Activated T-cell treated with anti-CD3 and anti-CD28 coated beads, Interleukin-2, amount 50 U/mL, for 4 hours (primary cell): ENCODE measurements at regions not wholly inside any gene's neighbourhood (a gene's known extent, or its start where the extent isn't known, plus 50 kb on each side); places are given as distances from the start of the nearest gene placed in this dataset.

Experiments used
- ATAC-seq, 2 donors: fragments of 200-7000 bp; cut with Tn5 transposase; one replicate each; pipeline ENCODE4 v1.10.0; 2021
- DNase-seq: peaks from one replicate; pipeline ENCODE4 v3.0.0-alpha.2; 2020
- H3K27me3 Mint-ChIP-seq: one replicate; pipeline ENCODE4 v1.8.0; 2021; ENCODE audit warnings: low read depth, mixed read lengths
- H3K36me3 Mint-ChIP-seq: one replicate; pipeline ENCODE4 v1.8.0; 2022; ENCODE audit warnings: mixed read lengths; ENCODE audit not compliant: insufficient read depth
- H3K4me1 Mint-ChIP-seq: one replicate; pipeline ENCODE4 v1.8.0; 2021; ENCODE audit warnings: low read depth, mixed read lengths
- H3K4me3 Mint-ChIP-seq: one replicate; pipeline ENCODE4 v1.8.0; 2021; ENCODE audit warnings: mild to moderate bottlenecking, moderate library complexity, mixed read lengths
- H3K9me3 Mint-ChIP-seq: one replicate; pipeline ENCODE4 v1.8.0; 2021; ENCODE audit warnings: mixed read lengths

DNA sequence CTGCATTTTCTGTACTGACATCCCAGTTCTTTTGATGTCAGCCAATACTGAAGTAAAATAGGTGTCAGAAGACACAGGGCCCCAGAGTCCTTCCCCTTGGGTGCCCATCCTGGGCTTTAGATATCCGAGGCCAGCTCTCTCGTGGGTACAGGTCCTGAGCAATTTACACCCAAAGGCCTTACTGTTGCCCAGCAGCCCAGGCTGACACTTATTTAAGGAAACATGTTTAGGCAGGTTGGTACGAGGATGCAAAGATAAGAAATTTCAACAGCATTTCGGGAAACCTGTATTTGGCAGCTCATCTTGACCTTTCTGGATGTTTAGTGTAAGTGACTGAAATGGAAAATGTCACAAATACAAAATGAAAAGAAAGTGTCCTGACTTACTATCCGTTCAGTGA is 130.0 kb upstream of the IL12A start:
- H3K36me3 Mint-ChIP-seq = no peaks in the 10 kb centered on the region
- no peak overlapping the region for H3K4me3 Mint-ChIP-seq
- H3K9me3 Mint-ChIP-seq = no peaks in the 10 kb centered on the region
- DNase-seq (no peak), ATAC-seq (no peak)
- H3K4me1 Mint-ChIP-seq = no peaks in the 10 kb centered on the region
- peaks cover 13% of the 10 kb centered on the region for H3K27me3 Mint-ChIP-seq

- Mint-ChIP-seq H3K9me3 (no peaks in the 10 kb centered on the region), H3K36me3 (no peaks in the 10 kb centered on the region), H3K4me1 (no peaks in the 10 kb centered on the region), H3K27me3 (peaks cover 13% of the 10 kb centered on the region), H3K4me3 (no peak overlapping the region)
- no peak for ATAC-seq
- no peak for DNase-seq
Observed at GRCh38 chr3:159859424-159859823, 129.2 kb upstream of the IL12A start.

- DNase-seq (no peak), ATAC-seq (no peak)
- Mint-ChIP-seq H3K27me3 (peaks cover 13% of the 10 kb centered on the region), H3K36me3 (no peaks in the 10 kb centered on the region), H3K9me3 (no peaks in the 10 kb centered on the region), H3K4me1 (no peaks in the 10 kb centered on the region), H3K4me3 (no peak overlapping the region)
Observed at GRCh38 chr3:159859836-159860235, 128.8 kb upstream of the IL12A start.

- DNase-seq (no peak), ATAC-seq (no peak)
- Mint-ChIP-seq H3K27me3 (peaks cover 11% of the 10 kb centered on the region), H3K9me3 (no peaks in the 10 kb centered on the region), H3K36me3 (no peaks in the 10 kb centered on the region), H3K4me3 (no peak overlapping the region), H3K4me1 (no peaks in the 10 kb centered on the region)
Observed at GRCh38 chr3:159860269-159861116, 128.1 kb upstream of the IL12A start.

DNA sequence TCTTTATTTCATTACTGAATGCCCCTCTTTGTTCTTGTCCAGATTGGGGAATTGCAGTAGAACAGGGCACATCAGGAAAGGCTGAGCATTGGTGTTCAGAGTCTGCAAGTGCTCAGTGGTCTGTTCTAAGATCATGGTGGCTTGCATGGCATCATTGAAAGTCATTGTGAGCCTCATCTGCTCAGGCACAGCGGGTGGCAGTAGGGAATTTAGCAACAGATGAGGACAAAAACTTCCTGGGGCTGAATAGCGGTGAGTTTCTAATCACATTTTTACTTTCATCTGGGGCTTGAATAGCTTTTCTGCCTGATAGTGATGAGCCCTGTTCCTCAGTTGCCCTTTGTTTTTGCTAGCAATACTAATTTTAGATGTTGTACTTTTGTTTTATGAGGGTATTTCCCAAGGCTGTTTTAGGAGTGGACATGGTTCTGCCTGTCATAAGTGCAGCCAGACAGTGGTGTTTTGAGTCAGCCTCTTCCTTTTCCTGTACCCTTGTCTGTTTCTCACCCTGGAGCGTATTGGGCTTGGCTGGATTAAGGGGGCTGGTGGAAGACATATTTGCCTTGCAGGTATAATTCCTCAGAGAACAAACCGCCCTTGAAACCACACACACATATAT is 127.2 kb upstream of the IL12A start:
- Mint-ChIP-seq H3K36me3 (no peaks in the 10 kb centered on the region), H3K27me3 (peaks cover 7% of the 10 kb centered on the region), H3K4me1 (no peaks in the 10 kb centered on the region), H3K4me3 (no peak overlapping the region), H3K9me3 (no peaks in the 10 kb centered on the region)
- ATAC-seq (no peak), DNase-seq (no peak)

- Mint-ChIP-seq H3K36me3 (no peaks in the 10 kb centered on the region), H3K9me3 (no peaks in the 10 kb centered on the region), H3K27me3 (no peaks in the 10 kb centered on the region), H3K4me3 (no peak overlapping the region), H3K4me1 (no peaks in the 10 kb centered on the region)
- DNase-seq (no peak), ATAC-seq (no peak)
Observed at GRCh38 chr3:159865041-159865579, 123.5 kb upstream of the IL12A start.

GRCh38 chr3:159866201-159866746 is 122.4 kb upstream of the IL12A start:
- H3K27me3 Mint-ChIP-seq = no peaks in the 10 kb centered on the region
- H3K36me3 Mint-ChIP-seq = no peaks in the 10 kb centered on the region

DNA sequence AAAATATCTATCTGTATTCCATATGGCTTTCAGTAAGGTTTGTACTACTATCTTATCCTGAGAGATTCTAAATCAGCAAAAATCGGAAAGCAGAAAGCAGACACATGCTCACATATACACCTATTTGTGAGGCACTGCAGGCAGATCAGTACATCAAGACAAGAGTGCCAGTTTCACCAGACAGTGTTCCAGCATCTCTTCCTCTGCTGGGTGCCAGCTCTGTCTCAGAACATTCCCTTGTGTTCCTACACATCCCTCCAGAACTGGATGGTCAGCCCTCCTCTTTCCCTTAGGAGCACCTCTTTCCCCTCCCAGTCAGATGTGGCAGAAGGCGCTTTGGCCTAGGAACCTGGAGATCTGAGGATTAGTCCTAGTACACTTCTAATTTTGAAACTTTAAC is 121.3 kb upstream of the IL12A start:
- DNase-seq (no peak), ATAC-seq (no peak)
- H3K27me3 Mint-ChIP-seq = peaks cover 3% of the 10 kb centered on the region
- no peaks in the 10 kb centered on the region for H3K36me3 Mint-ChIP-seq
- no peaks in the 10 kb centered on the region for H3K9me3 Mint-ChIP-seq
- H3K4me3 Mint-ChIP-seq = no peak overlapping the region
- H3K4me1 Mint-ChIP-seq = no peaks in the 10 kb centered on the region

More at GRCh38 chr3:159866201-159866746, 122.4 kb upstream of the IL12A start:
- no peaks in the 10 kb centered on the region for H3K9me3 Mint-ChIP-seq
- no peak for ATAC-seq
- H3K4me3 Mint-ChIP-seq = no peak overlapping the region
- no peak for DNase-seq
- no peaks in the 10 kb centered on the region for H3K4me1 Mint-ChIP-seq

GRCh38 chr3:159870723-159871122 is 117.9 kb upstream of the IL12A start:
- Mint-ChIP-seq H3K36me3 (no peaks in the 10 kb centered on the region), H3K27me3 (peaks cover 9% of the 10 kb centered on the region), H3K9me3 (no peaks in the 10 kb centered on the region), H3K4me1 (no peaks in the 10 kb centered on the region), H3K4me3 (no peak overlapping the region)
- DNase-seq = no peak
- ATAC-seq = no peak

DNA sequence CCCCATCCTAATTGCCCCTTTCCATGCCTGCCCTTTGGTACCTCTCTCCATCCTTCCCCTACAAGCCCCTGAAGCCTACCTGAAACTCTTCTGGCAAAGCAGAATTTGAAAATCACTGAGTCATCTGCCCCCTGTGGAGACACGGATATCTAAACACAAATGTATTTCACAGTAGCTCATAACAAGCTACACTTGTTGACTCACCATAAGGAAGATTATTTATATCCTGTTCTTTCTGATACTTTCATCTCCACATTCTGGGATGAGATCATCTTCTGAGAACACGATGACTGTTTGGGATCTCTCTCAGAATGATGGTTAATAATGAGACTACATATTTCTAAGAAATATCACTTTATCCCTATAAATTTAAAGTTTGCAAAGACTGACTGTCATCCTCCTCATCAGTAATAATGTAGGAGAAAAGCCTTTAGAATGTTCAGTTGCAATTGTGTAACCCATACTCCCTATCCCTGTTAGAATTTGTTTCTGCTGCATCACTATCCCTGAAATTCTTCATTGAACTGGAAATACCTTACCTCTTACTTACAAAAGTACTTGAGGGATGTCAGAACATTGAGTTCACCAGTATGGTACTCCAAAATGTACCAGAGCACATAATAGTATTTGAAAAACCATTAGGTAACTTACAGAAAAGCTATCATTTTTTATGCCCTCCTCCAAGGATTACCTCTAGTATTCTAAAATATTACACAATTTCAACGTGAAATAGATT is 116.1 kb upstream of the IL12A start:
- Mint-ChIP-seq H3K4me3 (no peak overlapping the region), H3K27me3 (peaks cover 13% of the 10 kb centered on the region), H3K4me1 (no peaks in the 10 kb centered on the region), H3K36me3 (no peaks in the 10 kb centered on the region), H3K9me3 (no peaks in the 10 kb centered on the region)
- no peak for DNase-seq
- no peak for ATAC-seq

DNA sequence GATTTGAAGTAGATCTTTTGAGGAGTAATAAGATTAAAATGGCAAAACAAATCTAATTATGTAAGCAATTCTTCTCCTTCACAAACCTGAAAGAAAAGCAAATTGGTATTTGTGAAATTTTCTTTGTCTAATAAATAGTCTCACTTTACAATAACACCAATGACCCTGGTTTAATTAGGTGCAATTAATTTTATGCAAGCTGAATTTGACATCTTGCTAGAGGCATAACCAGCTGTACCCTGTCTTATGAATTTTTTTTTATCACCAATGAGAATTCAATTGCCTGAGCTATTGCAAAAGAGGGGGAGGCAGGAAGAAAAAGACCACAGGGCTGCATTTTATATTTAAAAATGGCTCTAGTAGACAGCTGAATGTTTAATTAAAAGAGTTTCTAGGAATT is 113.5 kb upstream of the IL12A start:
- Mint-ChIP-seq H3K36me3 (no peaks in the 10 kb centered on the region), H3K4me3 (no peak overlapping the region), H3K9me3 (no peaks in the 10 kb centered on the region), H3K27me3 (peaks cover 15% of the 10 kb centered on the region), H3K4me1 (no peaks in the 10 kb centered on the region)
- DNase-seq (no peak), ATAC-seq (no peak)

GRCh38 chr3:159877924-159878323 is 110.7 kb upstream of the IL12A start:
- H3K4me1 Mint-ChIP-seq = no peaks in the 10 kb centered on the region
- no peak for DNase-seq
- H3K36me3 Mint-ChIP-seq = no peaks in the 10 kb centered on the region
- H3K4me3 Mint-ChIP-seq = no peak overlapping the region
- no peak for ATAC-seq
- no peaks in the 10 kb centered on the region for H3K9me3 Mint-ChIP-seq
- peaks cover 10% of the 10 kb centered on the region for H3K27me3 Mint-ChIP-seq

GRCh38 chr3:159879146-159879545 is 109.5 kb upstream of the IL12A start:
- Mint-ChIP-seq H3K4me3 (no peak overlapping the region), H3K9me3 (no peaks in the 10 kb centered on the region), H3K36me3 (no peaks in the 10 kb centered on the region), H3K4me1 (no peaks in the 10 kb centered on the region), H3K27me3 (peaks cover 6% of the 10 kb centered on the region)
- no peak for DNase-seq
- no peak for ATAC-seq

DNA sequence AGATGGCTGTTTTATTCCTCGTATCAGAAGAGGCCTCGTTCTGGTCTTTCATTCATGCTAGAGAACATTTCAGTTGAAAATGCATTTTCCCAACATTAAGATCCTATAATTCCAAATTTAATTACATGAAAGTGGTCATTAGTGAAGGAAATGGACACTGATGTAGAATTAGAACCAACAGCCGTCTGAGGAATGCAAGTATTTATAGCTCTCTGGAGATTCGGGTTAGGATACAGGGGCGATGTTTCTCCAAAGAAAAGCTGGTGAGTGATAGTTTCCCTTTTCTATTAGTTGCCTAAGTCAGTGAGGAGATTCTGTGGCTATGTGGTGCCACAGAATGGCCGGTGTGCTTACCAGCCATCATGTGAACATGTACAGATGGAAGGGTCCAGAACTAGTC is 109.0 kb upstream of the IL12A start:
- Mint-ChIP-seq H3K4me1 (no peaks in the 10 kb centered on the region), H3K27me3 (peaks cover 8% of the 10 kb centered on the region), H3K4me3 (no peak overlapping the region), H3K9me3 (no peaks in the 10 kb centered on the region), H3K36me3 (no peaks in the 10 kb centered on the region)
- DNase-seq = no peak
- ATAC-seq = no peak
